ENCODE measurements at regions not wholly inside any gene's neighbourhood (a gene's known extent, or its start where the extent isn't known, plus 50 kb on each side); places are given as distances from the start of the nearest gene placed in this dataset.

DNA sequence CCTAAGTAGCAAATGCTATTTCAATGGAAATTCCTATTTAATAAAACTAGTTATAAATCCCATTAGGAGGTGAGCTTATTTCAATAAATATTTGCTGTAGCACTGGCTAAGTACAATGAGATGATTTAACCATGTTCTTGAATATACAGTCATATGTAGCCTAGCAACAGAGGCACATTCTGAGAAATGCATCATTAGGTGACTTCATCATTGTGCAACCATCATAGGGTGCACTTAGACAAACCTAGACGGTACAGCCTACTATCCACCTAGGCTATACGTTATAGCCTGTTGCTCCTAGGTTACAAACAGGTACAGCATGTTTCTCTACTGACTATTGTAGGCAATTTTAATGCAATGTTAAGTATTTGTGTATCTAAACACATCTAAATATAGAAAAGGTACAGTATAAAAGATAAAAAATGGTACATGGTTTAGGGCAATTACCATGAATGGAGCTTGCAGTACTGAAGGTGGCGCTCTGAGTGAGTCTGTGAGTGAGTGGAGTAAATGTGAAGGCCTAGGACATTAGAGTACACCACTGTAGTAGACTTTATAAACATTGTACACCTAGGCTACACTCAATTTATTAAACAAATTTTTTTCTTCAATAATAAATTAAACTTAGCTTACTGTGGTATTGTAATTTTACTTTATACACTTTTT lies 350.1 kb downstream of the CASP12 start (continued):
- TF ChIP-seq, protein P1, sequence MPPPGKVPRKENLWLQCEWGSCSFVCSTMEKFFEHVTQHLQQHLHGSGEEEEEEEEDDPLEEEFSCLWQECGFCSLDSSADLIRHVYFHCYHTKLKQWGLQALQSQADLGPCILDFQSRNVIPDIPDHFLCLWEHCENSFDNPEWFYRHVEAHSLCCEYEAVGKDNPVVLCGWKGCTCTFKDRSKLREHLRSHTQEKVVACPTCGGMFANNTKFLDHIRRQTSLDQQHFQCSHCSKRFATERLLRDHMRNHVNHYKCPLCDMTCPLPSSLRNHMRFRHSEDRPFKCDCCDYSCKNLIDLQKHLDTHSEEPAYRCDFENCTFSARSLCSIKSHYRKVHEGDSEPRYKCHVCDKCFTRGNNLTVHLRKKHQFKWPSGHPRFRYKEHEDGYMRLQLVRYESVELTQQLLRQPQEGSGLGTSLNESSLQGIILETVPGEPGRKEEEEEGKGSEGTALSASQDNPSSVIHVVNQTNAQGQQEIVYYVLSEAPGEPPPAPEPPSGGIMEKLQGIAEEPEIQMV (tag; conservative IDR thresholded peaks at IDR 0.05; ENCODE audit: low read depth): no peak
- TF ChIP-seq FIP1L1 (IDR thresholded peaks at IDR 0.05; ENCODE audit: low read depth, low read length, poor library complexity, severe bottlenecking): no peak
- TF ChIP-seq ZNF212 (CRISPR knock-in tag; IDR thresholded peaks at IDR 0.05): no peak
- TF ChIP-seq ZNF140 (CRISPR knock-in tag; IDR thresholded peaks at IDR 0.05): no peak
- no peak for TF ChIP-seq RBM17 (IDR thresholded peaks at IDR 0.05; ENCODE audit: borderline replicate concordance, low read depth, low read length)
- TF ChIP-seq DACH1 (IDR thresholded peaks at IDR 0.05; ENCODE audit: partially characterized antibody): no peak
- TF ChIP-seq ESRRB (CRISPR knock-in tag; IDR thresholded peaks at IDR 0.05; ENCODE audit: borderline replicate concordance): no peak
- TF ChIP-seq ZNF232 (CRISPR knock-in tag; IDR thresholded peaks at IDR 0.05): no peak
- TF ChIP-seq, protein P2, sequence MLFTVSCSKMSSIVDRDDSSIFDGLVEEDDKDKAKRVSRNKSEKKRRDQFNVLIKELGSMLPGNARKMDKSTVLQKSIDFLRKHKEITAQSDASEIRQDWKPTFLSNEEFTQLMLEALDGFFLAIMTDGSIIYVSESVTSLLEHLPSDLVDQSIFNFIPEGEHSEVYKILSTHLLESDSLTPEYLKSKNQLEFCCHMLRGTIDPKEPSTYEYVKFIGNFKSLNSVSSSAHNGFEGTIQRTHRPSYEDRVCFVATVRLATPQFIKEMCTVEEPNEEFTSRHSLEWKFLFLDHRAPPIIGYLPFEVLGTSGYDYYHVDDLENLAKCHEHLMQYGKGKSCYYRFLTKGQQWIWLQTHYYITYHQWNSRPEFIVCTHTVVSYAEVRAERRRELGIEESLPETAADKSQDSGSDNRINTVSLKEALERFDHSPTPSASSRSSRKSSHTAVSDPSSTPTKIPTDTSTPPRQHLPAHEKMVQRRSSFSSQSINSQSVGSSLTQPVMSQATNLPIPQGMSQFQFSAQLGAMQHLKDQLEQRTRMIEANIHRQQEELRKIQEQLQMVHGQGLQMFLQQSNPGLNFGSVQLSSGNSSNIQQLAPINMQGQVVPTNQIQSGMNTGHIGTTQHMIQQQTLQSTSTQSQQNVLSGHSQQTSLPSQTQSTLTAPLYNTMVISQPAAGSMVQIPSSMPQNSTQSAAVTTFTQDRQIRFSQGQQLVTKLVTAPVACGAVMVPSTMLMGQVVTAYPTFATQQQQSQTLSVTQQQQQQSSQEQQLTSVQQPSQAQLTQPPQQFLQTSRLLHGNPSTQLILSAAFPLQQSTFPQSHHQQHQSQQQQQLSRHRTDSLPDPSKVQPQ (CRISPR knock-in tag; IDR thresholded peaks at IDR 0.05; ENCODE audit: borderline replicate concordance): no peak
- no peak for TF ChIP-seq BRCA1 (IDR thresholded peaks at IDR 0.05)
- TF ChIP-seq BRCA1 (CRISPR knock-in tag; IDR thresholded peaks at IDR 0.05): no peak
- no peak for TF ChIP-seq HNRNPL (IDR thresholded peaks at IDR 0.05; ENCODE audit: low read depth, low read length)
- no peak for TF ChIP-seq FOSL1 (tag; conservative IDR thresholded peaks at IDR 0.05)
- TF ChIP-seq ZNF134 (CRISPR knock-in tag; conservative IDR thresholded peaks at IDR 0.05): no peak

Measured in K562 (cell line).